ENCODE measurements at regions not wholly inside any gene's neighbourhood (a gene's known extent, or its start where the extent isn't known, plus 50 kb on each side); places are given as distances from the start of the nearest gene placed in this dataset.
A peak's percentile ranks its signal among the peaks of the same experiment; 100 is the strongest.

DNA sequence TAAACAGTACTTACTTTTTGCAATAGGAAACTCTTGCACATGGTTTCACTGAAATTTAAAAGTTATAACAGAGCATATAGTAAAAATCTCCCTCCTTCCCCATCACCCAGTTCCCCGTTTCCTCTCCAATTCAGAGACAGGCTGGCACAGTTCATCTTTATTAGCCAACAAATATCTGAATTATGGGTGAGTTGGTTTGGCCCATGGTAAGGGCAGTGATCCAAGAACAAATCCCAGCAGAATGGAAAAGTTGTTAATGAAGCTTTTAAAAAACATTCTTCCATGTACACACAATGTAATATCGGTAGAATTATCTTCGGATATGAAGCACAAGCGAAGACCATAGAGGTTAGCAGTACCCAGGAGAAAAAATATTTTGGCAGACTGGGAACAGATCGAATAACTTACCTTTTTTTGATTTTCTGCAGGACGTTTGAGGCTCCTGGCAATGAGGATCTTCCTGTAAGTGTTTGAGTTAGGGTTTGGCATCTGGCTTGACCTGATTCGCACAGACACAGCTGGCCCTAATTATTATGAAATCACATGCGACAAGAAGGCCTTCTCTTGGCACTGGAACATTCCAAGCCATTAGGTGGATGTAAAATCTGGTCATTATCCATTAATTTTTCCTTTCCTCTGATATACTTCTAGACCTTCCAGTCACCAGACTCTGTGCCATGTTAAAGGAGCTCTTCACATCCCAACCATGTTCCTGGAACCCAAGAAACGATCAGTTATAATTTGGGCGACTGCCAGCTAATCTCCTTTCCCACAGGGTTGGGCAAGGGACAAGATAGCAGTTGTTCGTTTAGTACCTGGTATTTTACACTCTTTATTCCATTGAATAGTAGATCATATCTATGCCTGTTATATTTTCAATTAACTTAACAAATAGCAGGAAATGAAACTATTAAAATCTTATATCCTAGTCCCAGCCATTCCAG, 139.4 kb upstream of the TSC22D1 start:
- Histone ChIP-seq H3K79me2 (ENCODE audit: insufficient read depth, low read length) (no peaks in the 10 kb centered on the region), H2AFZ (ENCODE audit: low read depth, low read length) (no peak overlapping the region), H3K27me3 (ENCODE audit: insufficient read depth, low read length) (no peaks in the 10 kb centered on the region), H3K4me3 (ENCODE audit: insufficient read depth, low read depth, low read length) (no peak overlapping the region), H3K4me1 (ENCODE audit: insufficient read depth, low read length) (peaks cover 35% of the 10 kb centered on the region), H3K9me3 (ENCODE audit: insufficient read depth, low read depth, low read length) (no peaks in the 10 kb centered on the region), H3K36me3 (ENCODE audit: insufficient read depth, low read length) (no peaks in the 10 kb centered on the region), H3K4me2 (ENCODE audit: low read length) (no peak overlapping the region), H4K20me1 (ENCODE audit: insufficient read depth, low read length) (no peaks in the 10 kb centered on the region), H3K27ac (ENCODE audit: low read depth, low read length) (peak overlapping the region; percentile 92), H3K9ac (ENCODE audit: low read length) (no peak overlapping the region)
- Mint-ChIP-seq H3K4me3 (ENCODE audit: unreplicated experiment) (no peak overlapping the region), H3K9me3 (ENCODE audit: unreplicated experiment) (no peaks in the 10 kb centered on the region), H3K36me3 (ENCODE audit: low read depth, unreplicated experiment) (no peaks in the 10 kb centered on the region), H3K27ac (ENCODE audit: unreplicated experiment) (peak overlapping the region; percentile 88), H3K27me3 (ENCODE audit: low read depth, unreplicated experiment) (no peaks in the 10 kb centered on the region), H3K4me1 (ENCODE audit: low read depth, unreplicated experiment) (peaks cover 43% of the 10 kb centered on the region)
- TF ChIP-seq CTCF (IDR thresholded peaks at IDR 0.05; ENCODE audit: insufficient read depth, low read depth, low read length) (no peak), EZH2 (IDR thresholded peaks at IDR 0.05; ENCODE audit: insufficient read depth, low read length) (no peak)
- peak; percentile 81 for FAIRE-seq
- peak; percentile 15 for DNase-seq (ENCODE audit: low read depth)

DNA sequence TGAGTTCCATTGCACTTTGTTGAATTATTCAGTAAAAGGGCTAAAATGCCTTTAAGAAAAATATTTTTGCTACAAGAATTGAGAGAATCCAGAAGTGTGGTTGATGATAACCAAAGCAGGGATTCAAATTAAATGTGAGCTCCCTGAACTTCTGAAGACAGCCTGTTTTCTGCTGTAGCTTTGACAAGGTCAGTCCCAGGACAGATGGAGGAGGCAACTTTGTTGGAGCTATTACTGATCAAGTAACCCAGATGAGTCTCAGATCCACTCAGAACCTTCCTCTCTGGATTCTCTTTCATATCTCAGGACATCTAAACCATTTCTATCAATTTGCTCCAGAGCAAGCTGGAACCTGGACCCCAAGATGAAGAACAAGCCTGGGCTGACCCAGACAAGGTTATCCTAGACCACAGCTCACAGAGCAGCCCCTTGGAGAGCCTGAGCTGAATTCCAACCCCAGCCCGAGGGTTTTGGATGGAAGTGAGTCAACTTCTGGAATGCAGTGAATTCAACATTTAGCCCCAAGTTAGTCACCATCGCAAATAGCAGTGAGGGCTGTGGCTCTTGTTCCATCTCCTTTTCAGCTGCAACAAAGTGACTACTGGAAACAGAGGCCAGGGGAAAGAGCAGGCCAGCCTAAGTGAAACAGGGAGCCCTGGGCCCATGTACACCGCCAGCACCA, 137.8 kb upstream of the TSC22D1 start:
- no peaks in the 10 kb centered on the region for H3K9me3 ChIP-seq (ENCODE audit: insufficient read depth, low read depth, low read length)
- peaks cover 36% of the 10 kb centered on the region for H3K4me1 Mint-ChIP-seq (ENCODE audit: low read depth, unreplicated experiment)
- H3K27me3 Mint-ChIP-seq (ENCODE audit: low read depth, unreplicated experiment): no peaks in the 10 kb centered on the region
- no peak overlapping the region for H2AFZ ChIP-seq (ENCODE audit: low read depth, low read length)
- no peak overlapping the region for H3K4me3 Mint-ChIP-seq (ENCODE audit: unreplicated experiment)
- no peak for TF ChIP-seq EZH2 (IDR thresholded peaks at IDR 0.05; ENCODE audit: insufficient read depth, low read length)
- TF ChIP-seq CTCF (IDR thresholded peaks at IDR 0.05; ENCODE audit: insufficient read depth, low read depth, low read length): no peak
- no peaks in the 10 kb centered on the region for H3K27me3 ChIP-seq (ENCODE audit: insufficient read depth, low read length)
- no peaks in the 10 kb centered on the region for H4K20me1 ChIP-seq (ENCODE audit: insufficient read depth, low read length)
- peak overlapping the region; percentile 92 for H3K27ac ChIP-seq (ENCODE audit: low read depth, low read length)
- no peaks in the 10 kb centered on the region for H3K36me3 ChIP-seq (ENCODE audit: insufficient read depth, low read length)
- FAIRE-seq (peak; percentile 87), DNase-seq (ENCODE audit: low read depth) (peak; percentile 98)
- H3K9ac ChIP-seq (ENCODE audit: low read length): peak overlapping the region; percentile 69
- H3K4me3 ChIP-seq (ENCODE audit: insufficient read depth, low read depth, low read length): no peak overlapping the region
- H3K4me1 ChIP-seq (ENCODE audit: insufficient read depth, low read length): peaks cover 34% of the 10 kb centered on the region
- no peaks in the 10 kb centered on the region for H3K36me3 Mint-ChIP-seq (ENCODE audit: low read depth, unreplicated experiment)
- H3K9me3 Mint-ChIP-seq (ENCODE audit: unreplicated experiment): no peaks in the 10 kb centered on the region
- H3K27ac Mint-ChIP-seq (ENCODE audit: unreplicated experiment): peak overlapping the region; percentile 95
- peak overlapping the region; percentile 74 for H3K4me2 ChIP-seq (ENCODE audit: low read length)
- no peaks in the 10 kb centered on the region for H3K79me2 ChIP-seq (ENCODE audit: insufficient read depth, low read length)
